ENCODE measurements at regions not wholly inside any gene's neighbourhood (a gene's known extent, or its start where the extent isn't known, plus 50 kb on each side); places are given as distances from the start of the nearest gene placed in this dataset.

GRCh38 chr3:168475704-168476103 lies 380.0 kb upstream of the GOLIM4 start:
- no peaks in the 10 kb centered on the region for H3K9me3 ChIP-seq (ENCODE audit: insufficient read depth, low read depth)
- H4K20me1 ChIP-seq (ENCODE audit: insufficient read depth), result no peaks in the 10 kb centered on the region
- BruUV-seq (replicated peaks), result no TSS peak
- no peak overlapping the region for H3K4me2 ChIP-seq
- intact Hi-C loops (cut with micrococcal nuclease; ENCODE audit: unreplicated experiment), result no loop called here
- DNase-seq, result no peak
- no peak overlapping the region for H3K4me3 ChIP-seq
- TF ChIP-seq, protein P1, sequence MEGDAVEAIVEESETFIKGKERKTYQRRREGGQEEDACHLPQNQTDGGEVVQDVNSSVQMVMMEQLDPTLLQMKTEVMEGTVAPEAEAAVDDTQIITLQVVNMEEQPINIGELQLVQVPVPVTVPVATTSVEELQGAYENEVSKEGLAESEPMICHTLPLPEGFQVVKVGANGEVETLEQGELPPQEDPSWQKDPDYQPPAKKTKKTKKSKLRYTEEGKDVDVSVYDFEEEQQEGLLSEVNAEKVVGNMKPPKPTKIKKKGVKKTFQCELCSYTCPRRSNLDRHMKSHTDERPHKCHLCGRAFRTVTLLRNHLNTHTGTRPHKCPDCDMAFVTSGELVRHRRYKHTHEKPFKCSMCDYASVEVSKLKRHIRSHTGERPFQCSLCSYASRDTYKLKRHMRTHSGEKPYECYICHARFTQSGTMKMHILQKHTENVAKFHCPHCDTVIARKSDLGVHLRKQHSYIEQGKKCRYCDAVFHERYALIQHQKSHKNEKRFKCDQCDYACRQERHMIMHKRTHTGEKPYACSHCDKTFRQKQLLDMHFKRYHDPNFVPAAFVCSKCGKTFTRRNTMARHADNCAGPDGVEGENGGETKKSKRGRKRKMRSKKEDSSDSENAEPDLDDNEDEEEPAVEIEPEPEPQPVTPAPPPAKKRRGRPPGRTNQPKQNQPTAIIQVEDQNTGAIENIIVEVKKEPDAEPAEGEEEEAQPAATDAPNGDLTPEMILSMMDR (conservative IDR thresholded peaks at IDR 0.05), result no peak
- peak overlapping the region; percentile 73; the same call in 1 of the 2 replicates for H2AFZ ChIP-seq
- H3K9me2 ChIP-seq (ENCODE audit: insufficient read depth), result no peaks in the 10 kb centered on the region
- no peaks in the 10 kb centered on the region for H3F3A ChIP-seq (ENCODE audit: insufficient read depth, low read depth)
- H3K36me3 ChIP-seq (ENCODE audit: low read depth), result no peaks in the 10 kb centered on the region
- H3K79me2 ChIP-seq (ENCODE audit: low read depth), result no peaks in the 10 kb centered on the region
- H3K27me3 ChIP-seq (ENCODE audit: insufficient read depth, low read depth), result no peaks in the 10 kb centered on the region
- ChIA-PET POLR2A (ENCODE audit: unreplicated experiment) (no interaction called here), CTCF (no interaction called here)
- H3K4me1 ChIP-seq (replicated peaks; ENCODE audit: insufficient read depth), result no peaks in the 10 kb centered on the region
- no peak overlapping the region for H3K27ac ChIP-seq

GRCh38 chr3:168473334-168473890 lies 377.7 kb upstream of the GOLIM4 start:
- BruUV-seq (replicated peaks), result no TSS peak
- intact Hi-C loops (cut with micrococcal nuclease; ENCODE audit: unreplicated experiment), result no loop called here
- ChIA-PET POLR2A (ENCODE audit: unreplicated experiment) (no interaction called here), CTCF (interaction anchor here (0.5 kb wide), 1 partner anchor 423 kb away, joined by 3 read pairs; no protein-coding TSS in a partner anchor)
- Histone ChIP-seq H4K20me1 (ENCODE audit: insufficient read depth) (no peaks in the 10 kb centered on the region), H3K9me3 (ENCODE audit: insufficient read depth, low read depth) (no peaks in the 10 kb centered on the region), H3K4me1 (replicated peaks; ENCODE audit: insufficient read depth) (no peaks in the 10 kb centered on the region), H3K27me3 (ENCODE audit: insufficient read depth, low read depth) (no peaks in the 10 kb centered on the region), H3K27ac (no peak overlapping the region), H3K36me3 (ENCODE audit: low read depth) (no peaks in the 10 kb centered on the region), H3K79me2 (ENCODE audit: low read depth) (no peaks in the 10 kb centered on the region), H2AFZ (no peak overlapping the region), H3K9me2 (ENCODE audit: insufficient read depth) (no peaks in the 10 kb centered on the region), H3F3A (ENCODE audit: insufficient read depth, low read depth) (no peaks in the 10 kb centered on the region; the same call in 1 of the 2 replicates), H3K4me3 (no peak overlapping the region), H3K4me2 (no peak overlapping the region)
- no peak for DNase-seq
- no peak for TF ChIP-seq EZH2 (IDR thresholded peaks at IDR 0.05; ENCODE audit: low read depth)
- TF ChIP-seq, protein P1 (conservative IDR thresholded peaks at IDR 0.05), result no peak

DNA sequence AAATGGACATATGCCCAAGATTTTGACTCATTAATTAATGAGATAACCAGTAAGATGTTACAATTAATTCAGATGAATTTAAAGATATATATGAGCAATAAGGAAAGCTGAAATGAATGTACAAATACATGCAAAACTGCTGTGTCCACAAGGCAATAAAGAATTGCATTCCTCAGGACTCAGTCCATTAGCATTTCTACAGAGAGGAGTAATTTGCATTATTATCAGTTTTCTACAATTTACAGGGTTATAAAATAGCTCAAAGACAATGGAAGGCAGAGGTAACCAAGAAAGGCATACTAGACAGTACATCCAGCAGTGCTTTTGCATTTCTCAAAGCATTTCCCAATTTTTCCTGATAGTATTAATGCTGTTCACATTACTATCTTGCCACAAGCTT lies 377.1 kb upstream of the GOLIM4 start:
- DNase-seq, result no peak
- BruUV-seq (replicated peaks), result no TSS peak
- Histone ChIP-seq H3K27me3 (ENCODE audit: insufficient read depth, low read depth) (no peaks in the 10 kb centered on the region), H3F3A (ENCODE audit: insufficient read depth, low read depth) (no peaks in the 10 kb centered on the region; the same call in 1 of the 2 replicates), H3K4me3 (no peak overlapping the region), H3K9me3 (ENCODE audit: insufficient read depth, low read depth) (no peaks in the 10 kb centered on the region), H2AFZ (no peak overlapping the region), H3K79me2 (ENCODE audit: low read depth) (no peaks in the 10 kb centered on the region), H3K4me1 (replicated peaks; ENCODE audit: insufficient read depth) (no peaks in the 10 kb centered on the region), H3K27ac (no peak overlapping the region), H4K20me1 (ENCODE audit: insufficient read depth) (no peaks in the 10 kb centered on the region), H3K9me2 (ENCODE audit: insufficient read depth) (no peaks in the 10 kb centered on the region), H3K4me2 (no peak overlapping the region), H3K36me3 (ENCODE audit: low read depth) (no peaks in the 10 kb centered on the region)
- POLR2A ChIA-PET (ENCODE audit: unreplicated experiment), result no interaction called here
- CTCF ChIA-PET, result no interaction called here
- intact Hi-C loops (cut with micrococcal nuclease; ENCODE audit: unreplicated experiment), result no loop called here
- TF ChIP-seq EZH2 (IDR thresholded peaks at IDR 0.05; ENCODE audit: low read depth), result no peak
- TF ChIP-seq, protein P1 (conservative IDR thresholded peaks at IDR 0.05), result no peak

All from PC-9 (cell line).